ENCODE measurements at regions not wholly inside any gene's neighbourhood (a gene's known extent, or its start where the extent isn't known, plus 50 kb on each side); places are given as distances from the start of the nearest gene placed in this dataset.

GRCh38 chr4:77282305-77282704 is 125.3 kb downstream of the CCNG2 start:
- Histone ChIP-seq H3K36me3 (ENCODE audit: insufficient read depth, low read length) (no peaks in the 10 kb centered on the region), H3K4me3 (ENCODE audit: low read depth, low read length, poor library complexity, severe bottlenecking) (no peak overlapping the region), H3K4me2 (ENCODE audit: low read length) (no peak overlapping the region), H2AFZ (ENCODE audit: low read length) (no peak overlapping the region), H3K9me2 (ENCODE audit: insufficient read depth, low read length) (no peaks in the 10 kb centered on the region), H3K9me3 (ENCODE audit: low read length) (no peaks in the 10 kb centered on the region), H3K4me1 (ENCODE audit: insufficient read depth, low read length, poor library complexity, severe bottlenecking) (no peaks in the 10 kb centered on the region), H4K20me1 (ENCODE audit: insufficient read depth, low read length) (no peaks in the 10 kb centered on the region), H3K27ac (ENCODE audit: low read depth, low read length, poor library complexity, severe bottlenecking) (no peak overlapping the region), H3K79me2 (ENCODE audit: insufficient read depth, low read depth, low read length) (no peaks in the 10 kb centered on the region)
- DNase-seq (ENCODE audit: low spot score) = no peak
- ChIA-PET CTCF (ENCODE audit: unreplicated experiment) (interaction anchor here (0.6 kb wide), 1 partner anchor 9 kb away, joined by 3 read pairs; no protein-coding TSS in a partner anchor), POLR2A (interaction anchor here (0.6 kb wide), 1 partner anchor 1711 kb away, joined by 5 read pairs; no protein-coding TSS in a partner anchor)
- TF ChIP-seq EZH2phosphoT487 (IDR thresholded peaks at IDR 0.05; ENCODE audit: borderline replicate concordance, low read depth, low read length) = no peak
- no peak for TF ChIP-seq CTCF (conservative IDR thresholded peaks at IDR 0.05; ENCODE audit: low read length)
- intact Hi-C loops (cut with micrococcal nuclease; ENCODE audit: unreplicated experiment) = no loop called here
- BruUV-seq (replicated peaks) = no TSS peak

DNA sequence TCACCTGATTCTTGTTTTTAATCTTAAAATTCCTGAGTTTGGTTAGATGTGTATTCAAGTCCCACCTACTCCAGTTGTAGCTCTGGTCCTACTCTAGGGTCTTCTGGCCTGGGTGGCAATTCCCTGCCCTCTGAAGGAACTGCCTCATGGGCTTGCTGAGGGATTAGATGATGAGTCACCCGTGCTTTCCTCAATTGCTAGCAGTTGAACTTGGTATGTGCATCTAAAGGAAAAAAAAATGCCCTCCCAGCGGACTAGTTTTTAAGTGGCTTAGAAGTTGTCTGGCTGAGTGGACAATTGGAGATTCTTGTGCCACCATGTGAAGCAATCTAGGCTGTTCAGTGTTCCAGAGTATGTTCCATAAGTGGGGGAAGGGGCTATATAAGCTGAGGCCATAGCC is 127.0 kb downstream of the CCNG2 start:
- Histone ChIP-seq H3K4me3 (ENCODE audit: low read depth, low read length, poor library complexity, severe bottlenecking) (no peak overlapping the region), H3K36me3 (ENCODE audit: insufficient read depth, low read length) (no peaks in the 10 kb centered on the region), H3K4me2 (ENCODE audit: low read length) (no peak overlapping the region), H3K27ac (ENCODE audit: low read depth, low read length, poor library complexity, severe bottlenecking) (no peak overlapping the region), H3K9me3 (ENCODE audit: low read length) (no peaks in the 10 kb centered on the region), H3K9me2 (ENCODE audit: insufficient read depth, low read length) (no peaks in the 10 kb centered on the region), H3K4me1 (ENCODE audit: insufficient read depth, low read length, poor library complexity, severe bottlenecking) (no peaks in the 10 kb centered on the region), H3K79me2 (ENCODE audit: insufficient read depth, low read depth, low read length) (no peaks in the 10 kb centered on the region), H4K20me1 (ENCODE audit: insufficient read depth, low read length) (no peaks in the 10 kb centered on the region), H2AFZ (ENCODE audit: low read length) (no peak overlapping the region)
- ChIA-PET CTCF (ENCODE audit: unreplicated experiment) (interaction anchor here (0.9 kb wide), 1 partner anchor 10 kb away, joined by 3 read pairs; no protein-coding TSS in a partner anchor), POLR2A (no interaction called here)
- BruUV-seq (replicated peaks) = no TSS peak
- TF ChIP-seq CTCF (conservative IDR thresholded peaks at IDR 0.05; ENCODE audit: low read length) (no peak), EZH2phosphoT487 (IDR thresholded peaks at IDR 0.05; ENCODE audit: borderline replicate concordance, low read depth, low read length) (no peak)
- DNase-seq (ENCODE audit: low spot score) = no peak
- intact Hi-C loops (cut with micrococcal nuclease; ENCODE audit: unreplicated experiment) = no loop called here

GRCh38 chr4:77286906-77287305 is 129.9 kb downstream of the CCNG2 start:
- Histone ChIP-seq H3K4me1 (ENCODE audit: insufficient read depth, low read length, poor library complexity, severe bottlenecking) (no peaks in the 10 kb centered on the region), H3K79me2 (ENCODE audit: insufficient read depth, low read depth, low read length) (no peaks in the 10 kb centered on the region), H3K4me2 (ENCODE audit: low read length) (no peak overlapping the region), H3K36me3 (ENCODE audit: insufficient read depth, low read length) (no peaks in the 10 kb centered on the region), H3K27ac (ENCODE audit: low read depth, low read length, poor library complexity, severe bottlenecking) (no peak overlapping the region), H2AFZ (ENCODE audit: low read length) (no peak overlapping the region), H3K9me3 (ENCODE audit: low read length) (no peaks in the 10 kb centered on the region), H3K4me3 (ENCODE audit: low read depth, low read length, poor library complexity, severe bottlenecking) (no peak overlapping the region), H3K9me2 (ENCODE audit: insufficient read depth, low read length) (no peaks in the 10 kb centered on the region), H4K20me1 (ENCODE audit: insufficient read depth, low read length) (no peaks in the 10 kb centered on the region)
- POLR2A ChIA-PET = interaction anchor here (0.5 to 0.7 kb wide), 2 partner anchors 22 to 328 kb away, joined by 3 to 4 read pairs; no protein-coding TSS in a partner anchor
- no TSS peak for BruUV-seq (replicated peaks)
- TF ChIP-seq EZH2phosphoT487 (IDR thresholded peaks at IDR 0.05; ENCODE audit: borderline replicate concordance, low read depth, low read length) (no peak), CTCF (conservative IDR thresholded peaks at IDR 0.05; ENCODE audit: low read length) (no peak)
- intact Hi-C loops (cut with micrococcal nuclease; ENCODE audit: unreplicated experiment) = no loop called here
- CTCF ChIA-PET (ENCODE audit: unreplicated experiment) = no interaction called here
- no peak for DNase-seq (ENCODE audit: low spot score)

Data from OCI-LY7 (cell line).